Keratinocyte (primary cell): ENCODE measurements at regions not wholly inside any gene's neighbourhood (a gene's known extent, or its start where the extent isn't known, plus 50 kb on each side); places are given as distances from the start of the nearest gene placed in this dataset.

Source experiments
- DNase-seq: peaks from one replicate; pipeline ENCODE4 v3.0.0-alpha.2; 2011; ENCODE audit warnings: low read depth, missing footprints, low spot score
- FAIRE-seq: peaks from 2 replicates; lab custom pipeline; 2011; peaks lifted over from hg19 to GRCh38; lab: Jason Lieb, UNC
- H2AFZ ChIP-seq: 2 replicates; pipeline ENCODE4 v1.6.0; 2012; ENCODE audit warnings: low read length, control low read depth, inconsistent platforms; ENCODE audit not compliant: control insufficient read depth
- H3K27ac ChIP-seq: 2 replicates; pipeline ENCODE4 v1.5.1; 2011; ENCODE audit warnings: low read length; ENCODE audit not compliant: control insufficient read depth, insufficient read depth
- H3K27me3 ChIP-seq: 3 replicates; pipeline ENCODE4 v1.6.0; 2011; ENCODE audit warnings: low read length; ENCODE audit not compliant: control insufficient read depth, insufficient read depth; ENCODE audit errors: extremely low read depth
- H3K36me3 ChIP-seq, 2 experiments: 2 replicates in 1 of 2; 3 replicates in 1 of 2; pipeline ENCODE4 v1.5.1; 2011; ENCODE audit warnings: low read length in 2 of 2, mild to moderate bottlenecking in 1 of 2; ENCODE audit not compliant: control insufficient read depth in 2 of 2, insufficient read depth in 2 of 2; ENCODE audit errors: extremely low read depth in 1 of 2
- H3K4me1 ChIP-seq: 3 replicates; pipeline ENCODE4 v1.5.1; 2011; ENCODE audit warnings: low read length; ENCODE audit not compliant: control insufficient read depth, insufficient read depth; ENCODE audit errors: extremely low read depth
- H3K4me2 ChIP-seq: 3 replicates; pipeline ENCODE4 v1.6.0; 2011; ENCODE audit warnings: low read depth, low read length; ENCODE audit not compliant: control insufficient read depth, insufficient read depth; ENCODE audit errors: extremely low read depth
- H3K4me3 ChIP-seq, 3 experiments: fragments of 200-600 bp in 1 of 3; sonication (generic) in 1 of 3; 2 replicates in 2 of 3; 3 replicates in 1 of 3; pipeline ENCODE4 v1.5.1; 2011 to 2016; ENCODE audit warnings: low read length in 3 of 3, mild to moderate bottlenecking in 3 of 3, control low read depth in 2 of 3, inconsistent platforms in 1 of 3, low read depth in 1 of 3, mixed read lengths in 1 of 3, mixed run types in 1 of 3, moderate library complexity in 1 of 3; ENCODE audit not compliant: control insufficient read depth in 2 of 3, insufficient read depth in 2 of 3; ENCODE audit errors: extremely low read depth in 1 of 3
- H3K79me2 ChIP-seq: 2 replicates; pipeline ENCODE4 v1.6.0; 2012; ENCODE audit warnings: low read length; ENCODE audit not compliant: control insufficient read depth, insufficient read depth
- H3K9ac ChIP-seq: 3 replicates; pipeline ENCODE4 v1.6.0; 2011; ENCODE audit warnings: low read length; ENCODE audit not compliant: control insufficient read depth, insufficient read depth; ENCODE audit errors: extremely low read depth
- H3K9me1 ChIP-seq: 3 replicates; pipeline ENCODE4 v1.6.0; 2011; ENCODE audit warnings: low read length; ENCODE audit not compliant: control insufficient read depth, insufficient read depth; ENCODE audit errors: extremely low read depth
- H3K9me3 ChIP-seq: 2 replicates; pipeline ENCODE4 v1.5.1; 2012; ENCODE audit warnings: low read depth, low read length; ENCODE audit not compliant: control insufficient read depth
- H4K20me1 ChIP-seq: 3 replicates; pipeline ENCODE4 v1.6.0; 2011; ENCODE audit warnings: low read length; ENCODE audit not compliant: control insufficient read depth, insufficient read depth; ENCODE audit errors: extremely low read depth
- EZH2 ChIP-seq: IDR thresholded peaks from one replicate; pipeline ENCODE4 v1.6.1; 2012; ENCODE audit warnings: inconsistent platforms, mild to moderate bottlenecking, low read length, moderate library complexity
- dilution Hi-C: fragments of 300-500 bp; cut with MboI; formaldehyde crosslinking; loops from one replicate; pipeline ENCODE4 v1.7.0; 2020; ENCODE audit warnings: low sequenced_read_pairs; ENCODE audit not compliant: extremely low pct_ligation_motif_present
- TF ChIP-seq, protein P1 (sequence below), 3 experiments: IDR thresholded peaks in 1 of 3; conservative IDR thresholded peaks in 1 of 3; optimal IDR thresholded peaks in 1 of 3; 2 replicates in 2 of 3; 3 replicates in 1 of 3; pipeline versions ENCODE3 to v1.5.1; 2011; ENCODE audit warnings: low read length in 3 of 3, mild to moderate bottlenecking in 3 of 3, moderate library complexity in 2 of 3, control low read depth in 1 of 3, inconsistent platforms in 1 of 3; ENCODE audit not compliant: insufficient read depth in 2 of 3; ENCODE audit errors: extremely low read depth in 1 of 3

DNA sequence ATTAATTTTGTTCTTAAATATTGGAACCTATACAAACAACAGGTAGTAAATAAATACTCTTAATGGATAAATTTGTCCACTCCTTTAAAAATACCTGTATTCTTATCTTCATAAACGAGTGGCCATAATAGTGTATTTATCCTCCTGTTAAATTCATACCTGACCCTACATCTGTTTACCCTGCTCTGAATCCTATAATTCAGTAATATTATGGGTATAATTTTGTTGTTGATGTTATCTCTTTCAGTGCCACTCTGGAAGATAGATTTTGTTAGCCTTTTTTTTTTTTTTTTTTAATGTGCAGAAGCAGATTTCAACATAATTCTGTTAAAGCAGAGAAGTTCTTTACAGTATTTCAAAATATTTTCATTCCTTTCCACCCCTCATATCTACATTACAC is 1337.9 kb downstream of the PLA2G4A start:
- FAIRE-seq (no peak), DNase-seq (no peak)
- Histone ChIP-seq H3K79me2 (no peaks in the 10 kb centered on the region), H3K27me3 (no peaks in the 10 kb centered on the region), H3K9me3 (no peaks in the 10 kb centered on the region), H4K20me1 (no peaks in the 10 kb centered on the region), H2AFZ (no peak overlapping the region), H3K9me1 (no peaks in the 10 kb centered on the region), H3K27ac (no peak overlapping the region), H3K36me3 (no peaks in the 10 kb centered on the region), H3K9ac (no peak overlapping the region), H3K4me2 (no peak overlapping the region), H3K4me3 (no peak overlapping the region), H3K4me1 (no peaks in the 10 kb centered on the region)
- dilution Hi-C loops, result no loop called here
- TF ChIP-seq, protein P1, sequence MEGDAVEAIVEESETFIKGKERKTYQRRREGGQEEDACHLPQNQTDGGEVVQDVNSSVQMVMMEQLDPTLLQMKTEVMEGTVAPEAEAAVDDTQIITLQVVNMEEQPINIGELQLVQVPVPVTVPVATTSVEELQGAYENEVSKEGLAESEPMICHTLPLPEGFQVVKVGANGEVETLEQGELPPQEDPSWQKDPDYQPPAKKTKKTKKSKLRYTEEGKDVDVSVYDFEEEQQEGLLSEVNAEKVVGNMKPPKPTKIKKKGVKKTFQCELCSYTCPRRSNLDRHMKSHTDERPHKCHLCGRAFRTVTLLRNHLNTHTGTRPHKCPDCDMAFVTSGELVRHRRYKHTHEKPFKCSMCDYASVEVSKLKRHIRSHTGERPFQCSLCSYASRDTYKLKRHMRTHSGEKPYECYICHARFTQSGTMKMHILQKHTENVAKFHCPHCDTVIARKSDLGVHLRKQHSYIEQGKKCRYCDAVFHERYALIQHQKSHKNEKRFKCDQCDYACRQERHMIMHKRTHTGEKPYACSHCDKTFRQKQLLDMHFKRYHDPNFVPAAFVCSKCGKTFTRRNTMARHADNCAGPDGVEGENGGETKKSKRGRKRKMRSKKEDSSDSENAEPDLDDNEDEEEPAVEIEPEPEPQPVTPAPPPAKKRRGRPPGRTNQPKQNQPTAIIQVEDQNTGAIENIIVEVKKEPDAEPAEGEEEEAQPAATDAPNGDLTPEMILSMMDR (optimal IDR thresholded peaks at IDR 0.05 in 1 of 3, IDR thresholded peaks at IDR 0.05 in 1 of 3, conservative IDR thresholded peaks at IDR 0.05 in 1 of 3; ENCODE audit: extremely low read depth in 1 of 3, insufficient read depth in 2 of 3, low read length in 3 of 3), result no peak
- TF ChIP-seq EZH2, result no peak

DNA sequence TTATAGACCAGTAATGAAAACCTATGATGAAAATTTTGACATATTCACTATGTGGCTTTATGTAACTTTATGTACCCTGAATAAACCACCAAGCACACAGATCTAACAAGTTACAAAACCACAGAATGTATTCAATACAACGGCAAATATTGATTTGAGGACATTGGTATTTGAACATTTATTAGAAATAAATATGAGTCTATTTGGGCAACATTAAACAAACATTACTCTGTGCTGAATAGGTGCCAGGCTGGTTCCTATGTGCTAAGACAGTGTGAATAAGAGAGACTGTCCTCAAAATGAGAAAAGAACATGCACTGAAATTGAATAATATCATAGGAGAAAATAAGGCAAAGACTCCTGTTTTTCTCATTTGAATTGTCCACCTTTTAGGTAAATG is 1341.2 kb downstream of the PLA2G4A start:
- no peaks in the 10 kb centered on the region for H3K9me3 ChIP-seq
- H3K27me3 ChIP-seq, result no peaks in the 10 kb centered on the region
- no peak overlapping the region for H3K4me3 ChIP-seq
- dilution Hi-C loops, result no loop called here
- no peak overlapping the region for H3K4me2 ChIP-seq
- no peak for FAIRE-seq
- TF ChIP-seq, protein P1 (optimal IDR thresholded peaks at IDR 0.05 in 1 of 3, IDR thresholded peaks at IDR 0.05 in 1 of 3, conservative IDR thresholded peaks at IDR 0.05 in 1 of 3; ENCODE audit: extremely low read depth in 1 of 3, insufficient read depth in 2 of 3, low read length in 3 of 3), result no peak
- TF ChIP-seq EZH2, result no peak
- H3K27ac ChIP-seq, result no peak overlapping the region
- H3K79me2 ChIP-seq, result no peaks in the 10 kb centered on the region
- no peaks in the 10 kb centered on the region for H4K20me1 ChIP-seq
- no peak overlapping the region for H3K9ac ChIP-seq
- H2AFZ ChIP-seq, result no peak overlapping the region
- H3K4me1 ChIP-seq, result no peaks in the 10 kb centered on the region
- no peak for DNase-seq
- no peaks in the 10 kb centered on the region for H3K9me1 ChIP-seq
- H3K36me3 ChIP-seq, result no peaks in the 10 kb centered on the region
